ENCODE measurements at regions not wholly inside any gene's neighbourhood (a gene's known extent, or its start where the extent isn't known, plus 50 kb on each side); places are given as distances from the start of the nearest gene placed in this dataset.

GRCh38 chr9:109830545-109830944 is 50.5 kb downstream of the PALM2AKAP2 start:
- DNase-seq (ENCODE audit: low read depth) = no peak

GRCh38 chr9:109831998-109832658 is 52.1 kb downstream of the PALM2AKAP2 start:
- no peak for DNase-seq (ENCODE audit: low read depth)

- DNase-seq (ENCODE audit: low read depth) = no peak
These were observed 54.9 kb downstream of the PALM2AKAP2 start for GRCh38 chr9:109834855-109835254.

- DNase-seq (ENCODE audit: low read depth) = no peak
These were observed 63.6 kb downstream of the PALM2AKAP2 start for GRCh38 chr9:109843641-109844040.

GRCh38 chr9:109845226-109845625 is 65.2 kb downstream of the PALM2AKAP2 start:
- no peak for DNase-seq (ENCODE audit: low read depth)

GRCh38 chr9:109846776-109847175 is 66.8 kb downstream of the PALM2AKAP2 start:
- no peak for DNase-seq (ENCODE audit: low read depth)

- DNase-seq (ENCODE audit: low read depth) = no peak
These were observed 72.6 kb downstream of the PALM2AKAP2 start for GRCh38 chr9:109852556-109852955.

GRCh38 chr9:109855540-109855939 is 75.5 kb downstream of the PALM2AKAP2 start:
- no peak for DNase-seq (ENCODE audit: low read depth)

GRCh38 chr9:109856785-109857184 is 76.8 kb downstream of the PALM2AKAP2 start:
- DNase-seq (ENCODE audit: low read depth) = no peak

- no peak for DNase-seq (ENCODE audit: low read depth)
These were observed 77.3 kb downstream of the PALM2AKAP2 start for GRCh38 chr9:109857336-109857735.

GRCh38 chr9:109859447-109859846 is 79.4 kb downstream of the PALM2AKAP2 start:
- no peak for DNase-seq (ENCODE audit: low read depth)

GRCh38 chr9:109860521-109860920 is 80.5 kb downstream of the PALM2AKAP2 start:
- no peak for DNase-seq (ENCODE audit: low read depth)

- no peak for DNase-seq (ENCODE audit: low read depth)
These were observed 81.5 kb downstream of the PALM2AKAP2 start for GRCh38 chr9:109861499-109861898.

- DNase-seq (ENCODE audit: low read depth) = no peak
These were observed 81.9 kb downstream of the PALM2AKAP2 start for GRCh38 chr9:109861918-109862317.

- DNase-seq (ENCODE audit: low read depth) = no peak
These were observed 82.5 kb downstream of the PALM2AKAP2 start for GRCh38 chr9:109862452-109862851.

- DNase-seq (ENCODE audit: low read depth) = no peak
These were observed 84.0 kb downstream of the PALM2AKAP2 start for GRCh38 chr9:109863961-109864360.

GRCh38 chr9:109865521-109865920 is 85.5 kb downstream of the PALM2AKAP2 start:
- DNase-seq (ENCODE audit: low read depth) = no peak

- DNase-seq (ENCODE audit: low read depth) = no peak
These were observed 88.2 kb downstream of the PALM2AKAP2 start for GRCh38 chr9:109868207-109868606.

GRCh38 chr9:109868722-109869121 is 88.7 kb downstream of the PALM2AKAP2 start:
- no peak for DNase-seq (ENCODE audit: low read depth)

GRCh38 chr9:109870365-109870764 is 90.4 kb downstream of the PALM2AKAP2 start:
- no peak for DNase-seq (ENCODE audit: low read depth)

GRCh38 chr9:109872901-109873300 is 92.9 kb downstream of the PALM2AKAP2 start:
- no peak for DNase-seq (ENCODE audit: low read depth)

GRCh38 chr9:109875495-109876129 is 95.6 kb downstream of the PALM2AKAP2 start:
- no peak for DNase-seq (ENCODE audit: low read depth)

- no peak for DNase-seq (ENCODE audit: low read depth)
These were observed 100.5 kb downstream of the PALM2AKAP2 start for GRCh38 chr9:109880276-109881169.
